ENCODE measurements at regions not wholly inside any gene's neighbourhood (a gene's known extent, or its start where the extent isn't known, plus 50 kb on each side); places are given as distances from the start of the nearest gene placed in this dataset.
"Not testable (repeated sequence)": the region's sequence is repeated elsewhere in the genome, so short reads cannot be mapped to it uniquely, and the experiment has no call there.

DNA sequence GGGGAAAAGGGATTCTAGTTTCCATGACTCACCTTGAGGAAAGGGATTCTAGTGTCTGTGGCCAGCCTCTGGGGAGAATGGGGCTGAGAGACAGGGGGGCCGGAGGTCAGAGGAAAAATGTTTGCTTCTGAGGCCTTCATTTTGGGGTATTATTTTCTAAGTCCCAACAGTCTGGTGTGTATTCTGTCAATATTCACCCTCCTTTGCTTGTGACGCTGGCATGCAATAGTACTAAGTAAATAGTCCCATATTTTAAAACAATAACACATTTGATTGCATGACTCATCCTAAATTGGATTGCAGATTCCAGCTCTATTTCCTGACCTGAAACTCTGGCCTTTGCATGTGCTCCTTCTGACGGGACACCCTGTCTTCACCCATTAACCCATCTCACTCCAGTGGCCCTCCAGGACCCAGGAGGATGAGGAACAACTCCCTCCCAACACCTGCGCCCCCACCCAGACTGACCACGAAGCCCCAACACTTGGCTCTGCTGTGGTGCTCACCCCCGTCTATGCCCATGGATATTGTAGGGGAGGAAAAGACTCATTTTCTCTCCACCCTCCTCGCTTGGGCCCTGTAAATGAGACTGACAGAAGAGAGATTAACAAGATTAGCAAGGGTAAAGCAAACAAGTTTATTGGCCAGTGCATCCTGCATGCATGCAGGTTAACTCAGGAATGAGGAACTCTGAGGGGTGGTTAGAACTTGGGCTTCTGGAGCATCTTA, 495.6 kb upstream of the KLF6 start:
- H3K36me3 ChIP-seq (ENCODE audit: control insufficient read depth, low read length), result no peaks in the 10 kb centered on the region
- H4K20me1 ChIP-seq (ENCODE audit: control insufficient read depth, insufficient read depth, low read depth, low read length), result no peaks in the 10 kb centered on the region
- no peaks in the 10 kb centered on the region for H3F3A ChIP-seq (ENCODE audit: control insufficient read depth, insufficient read depth)
- H3K79me2 ChIP-seq (ENCODE audit: control insufficient read depth, low read length), result no peaks in the 10 kb centered on the region
- no peak overlapping the region for H3K4me2 ChIP-seq (ENCODE audit: low read length)
- no peaks in the 10 kb centered on the region for H3K4me1 ChIP-seq (ENCODE audit: control insufficient read depth, low read length)
- no peak overlapping the region for H3K4me3 ChIP-seq (ENCODE audit: low read length)
- H3K9me2 ChIP-seq (replicated peaks; ENCODE audit: control insufficient read depth, low read length), result no peaks in the 10 kb centered on the region
- no peak overlapping the region for H3K27ac ChIP-seq (ENCODE audit: low read depth, low read length)
- no peaks in the 10 kb centered on the region for H3K27me3 ChIP-seq (ENCODE audit: control insufficient read depth, low read length)
- H3K9me3 ChIP-seq (ENCODE audit: control insufficient read depth, insufficient read depth, low read length), result no peaks in the 10 kb centered on the region
- no peak for TF ChIP-seq EZH2phosphoT487 (IDR thresholded peaks at IDR 0.05; ENCODE audit: borderline replicate concordance, low read length)
- TF ChIP-seq, protein P1, sequence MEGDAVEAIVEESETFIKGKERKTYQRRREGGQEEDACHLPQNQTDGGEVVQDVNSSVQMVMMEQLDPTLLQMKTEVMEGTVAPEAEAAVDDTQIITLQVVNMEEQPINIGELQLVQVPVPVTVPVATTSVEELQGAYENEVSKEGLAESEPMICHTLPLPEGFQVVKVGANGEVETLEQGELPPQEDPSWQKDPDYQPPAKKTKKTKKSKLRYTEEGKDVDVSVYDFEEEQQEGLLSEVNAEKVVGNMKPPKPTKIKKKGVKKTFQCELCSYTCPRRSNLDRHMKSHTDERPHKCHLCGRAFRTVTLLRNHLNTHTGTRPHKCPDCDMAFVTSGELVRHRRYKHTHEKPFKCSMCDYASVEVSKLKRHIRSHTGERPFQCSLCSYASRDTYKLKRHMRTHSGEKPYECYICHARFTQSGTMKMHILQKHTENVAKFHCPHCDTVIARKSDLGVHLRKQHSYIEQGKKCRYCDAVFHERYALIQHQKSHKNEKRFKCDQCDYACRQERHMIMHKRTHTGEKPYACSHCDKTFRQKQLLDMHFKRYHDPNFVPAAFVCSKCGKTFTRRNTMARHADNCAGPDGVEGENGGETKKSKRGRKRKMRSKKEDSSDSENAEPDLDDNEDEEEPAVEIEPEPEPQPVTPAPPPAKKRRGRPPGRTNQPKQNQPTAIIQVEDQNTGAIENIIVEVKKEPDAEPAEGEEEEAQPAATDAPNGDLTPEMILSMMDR (IDR thresholded peaks at IDR 0.05; ENCODE audit: low read depth, low read length, poor library complexity, severe bottlenecking), result no peak

DNA sequence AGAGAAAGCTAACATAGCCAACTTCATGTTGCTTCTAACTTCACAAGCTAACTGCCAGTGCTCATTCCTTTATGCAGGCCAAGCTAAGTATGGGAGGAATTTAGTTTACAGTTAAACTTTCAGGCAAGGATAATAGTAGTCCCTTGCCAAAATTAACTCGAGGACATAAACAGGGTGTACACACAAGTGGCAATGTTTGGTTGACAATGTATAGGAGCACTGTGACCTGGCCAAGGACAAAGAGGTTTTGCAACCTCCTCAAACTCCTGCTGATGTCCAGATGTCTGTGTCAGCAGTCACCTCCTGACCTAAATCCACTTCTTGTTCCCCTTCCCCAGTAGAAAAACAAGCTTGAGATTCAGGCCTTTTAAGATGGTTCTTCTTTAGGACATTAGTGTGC, 494.6 kb upstream of the KLF6 start:
- Histone ChIP-seq H3K27ac (ENCODE audit: low read depth, low read length) (no peak overlapping the region), H3K4me3 (ENCODE audit: low read length) (no peak overlapping the region), H3K27me3 (ENCODE audit: control insufficient read depth, low read length) (no peaks in the 10 kb centered on the region), H4K20me1 (ENCODE audit: control insufficient read depth, insufficient read depth, low read depth, low read length) (no peaks in the 10 kb centered on the region), H3F3A (ENCODE audit: control insufficient read depth, insufficient read depth) (no peaks in the 10 kb centered on the region), H3K79me2 (ENCODE audit: control insufficient read depth, low read length) (no peaks in the 10 kb centered on the region), H3K9me2 (replicated peaks; ENCODE audit: control insufficient read depth, low read length) (no peaks in the 10 kb centered on the region), H3K4me2 (ENCODE audit: low read length) (no peak overlapping the region), H3K36me3 (ENCODE audit: control insufficient read depth, low read length) (no peaks in the 10 kb centered on the region), H3K4me1 (ENCODE audit: control insufficient read depth, low read length) (no peaks in the 10 kb centered on the region), H3K9me3 (ENCODE audit: control insufficient read depth, insufficient read depth, low read length) (no peaks in the 10 kb centered on the region)
- TF ChIP-seq, protein P1 (IDR thresholded peaks at IDR 0.05; ENCODE audit: low read depth, low read length, poor library complexity, severe bottlenecking), result no peak
- no peak for TF ChIP-seq EZH2phosphoT487 (IDR thresholded peaks at IDR 0.05; ENCODE audit: borderline replicate concordance, low read length)

DNA sequence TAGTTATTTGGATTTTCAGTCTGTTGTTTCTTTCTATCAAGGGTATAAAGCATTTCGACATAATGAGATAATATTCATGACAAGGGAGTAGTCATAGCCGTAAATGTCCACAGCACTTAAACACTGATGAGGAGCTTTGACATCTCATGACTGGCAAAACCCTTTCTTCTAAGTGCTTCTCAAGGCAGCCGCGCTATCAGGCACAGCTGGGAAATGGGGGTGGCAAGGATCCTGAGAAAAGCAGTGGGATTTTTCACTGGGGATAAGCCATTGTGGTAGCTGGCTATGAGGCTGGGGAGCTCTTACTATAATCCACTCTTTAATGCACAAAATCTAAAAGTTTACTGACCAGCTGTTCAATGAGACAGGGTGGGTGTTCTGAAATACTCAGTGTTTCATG, 493.2 kb upstream of the KLF6 start:
- TF ChIP-seq EZH2phosphoT487 (IDR thresholded peaks at IDR 0.05; ENCODE audit: borderline replicate concordance, low read length), result no peak
- H3K79me2 ChIP-seq (ENCODE audit: control insufficient read depth, low read length), result no peaks in the 10 kb centered on the region
- H3K36me3 ChIP-seq (ENCODE audit: control insufficient read depth, low read length), result no peaks in the 10 kb centered on the region
- no peaks in the 10 kb centered on the region for H3F3A ChIP-seq (ENCODE audit: control insufficient read depth, insufficient read depth)
- H3K4me3 ChIP-seq (ENCODE audit: low read length), result no peak overlapping the region
- no peaks in the 10 kb centered on the region for H3K9me3 ChIP-seq (ENCODE audit: control insufficient read depth, insufficient read depth, low read length)
- no peak overlapping the region for H3K27ac ChIP-seq (ENCODE audit: low read depth, low read length)
- H3K4me1 ChIP-seq (ENCODE audit: control insufficient read depth, low read length), result no peaks in the 10 kb centered on the region
- H3K27me3 ChIP-seq (ENCODE audit: control insufficient read depth, low read length), result no peaks in the 10 kb centered on the region
- H3K4me2 ChIP-seq (ENCODE audit: low read length), result no peak overlapping the region
- H3K9me2 ChIP-seq (replicated peaks; ENCODE audit: control insufficient read depth, low read length), result no peaks in the 10 kb centered on the region
- H4K20me1 ChIP-seq (ENCODE audit: control insufficient read depth, insufficient read depth, low read depth, low read length), result no peaks in the 10 kb centered on the region

DNA sequence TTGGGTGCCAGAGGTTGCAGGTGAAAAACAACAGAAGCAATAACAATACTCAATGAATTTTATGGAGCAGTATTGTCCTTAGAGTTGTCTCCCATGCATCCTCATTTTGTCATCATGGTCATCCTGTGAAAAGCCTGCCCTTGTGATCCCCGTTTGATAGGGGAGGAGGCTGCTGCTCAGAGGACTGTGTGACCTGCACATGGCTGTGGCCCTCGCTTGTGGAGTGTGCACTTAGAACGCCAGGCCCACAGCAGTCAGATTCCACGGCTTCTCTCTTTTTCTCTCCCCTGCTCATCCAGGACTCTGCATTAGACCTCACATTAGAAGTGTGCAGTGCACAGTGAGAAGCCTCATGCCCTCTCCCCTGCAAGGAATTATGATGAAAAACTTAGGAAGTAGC, 491.1 kb upstream of the KLF6 start:
- H3K9me3 ChIP-seq (ENCODE audit: control insufficient read depth, insufficient read depth, low read length), result no peaks in the 10 kb centered on the region
- no peaks in the 10 kb centered on the region for H3K9me2 ChIP-seq (replicated peaks; ENCODE audit: control insufficient read depth, low read length)
- TF ChIP-seq, protein P1 (IDR thresholded peaks at IDR 0.05; ENCODE audit: low read depth, low read length, poor library complexity, severe bottlenecking), result no peak
- no peak for TF ChIP-seq EZH2phosphoT487 (IDR thresholded peaks at IDR 0.05; ENCODE audit: borderline replicate concordance, low read length)
- no peaks in the 10 kb centered on the region for H3K79me2 ChIP-seq (ENCODE audit: control insufficient read depth, low read length)
- no peaks in the 10 kb centered on the region for H3K36me3 ChIP-seq (ENCODE audit: control insufficient read depth, low read length)
- H3K27me3 ChIP-seq (ENCODE audit: control insufficient read depth, low read length), result no peaks in the 10 kb centered on the region
- H4K20me1 ChIP-seq (ENCODE audit: control insufficient read depth, insufficient read depth, low read depth, low read length), result no peaks in the 10 kb centered on the region
- H3K4me3 ChIP-seq (ENCODE audit: low read length), result no peak overlapping the region
- no peak overlapping the region for H3K27ac ChIP-seq (ENCODE audit: low read depth, low read length)
- H3K4me1 ChIP-seq (ENCODE audit: control insufficient read depth, low read length), result no peaks in the 10 kb centered on the region
- no peak overlapping the region for H3K4me2 ChIP-seq (ENCODE audit: low read length)
- H3F3A ChIP-seq (ENCODE audit: control insufficient read depth, insufficient read depth), result no peaks in the 10 kb centered on the region

DNA sequence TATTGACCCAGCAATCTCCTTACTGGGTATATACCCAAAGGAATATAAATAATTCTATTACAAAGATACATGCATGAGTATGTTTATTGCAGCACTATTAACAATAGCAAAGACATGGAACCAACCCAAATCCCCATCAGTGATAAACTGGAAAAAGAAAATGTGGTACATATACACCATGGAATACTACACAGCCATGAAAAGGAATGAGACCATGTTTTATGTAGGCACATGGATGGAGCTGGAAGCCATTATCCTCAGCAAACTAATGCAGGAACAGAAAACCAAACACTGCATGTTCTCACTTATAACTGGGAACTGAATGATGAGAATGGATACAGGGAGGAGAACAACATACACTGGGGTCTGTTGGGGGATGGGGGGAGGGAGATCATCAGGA, 489.7 kb upstream of the KLF6 start:
- not testable (repeated sequence) for H3K79me2 ChIP-seq (ENCODE audit: control insufficient read depth, low read length); H3K36me3 ChIP-seq (ENCODE audit: control insufficient read depth, low read length); H3K27ac ChIP-seq (ENCODE audit: low read depth, low read length)

More for the DNA sequence above, 489.7 kb upstream of the KLF6 start:
- not testable (repeated sequence) for H3K4me2 ChIP-seq (ENCODE audit: low read length); H3K4me3 ChIP-seq (ENCODE audit: low read length); H4K20me1 ChIP-seq (ENCODE audit: control insufficient read depth, insufficient read depth, low read depth, low read length); H3K4me1 ChIP-seq (ENCODE audit: control insufficient read depth, low read length); H3K9me2 ChIP-seq (replicated peaks; ENCODE audit: control insufficient read depth, low read length); H3K9me3 ChIP-seq (ENCODE audit: control insufficient read depth, insufficient read depth, low read length); H3K27me3 ChIP-seq (ENCODE audit: control insufficient read depth, low read length); H3F3A ChIP-seq (ENCODE audit: control insufficient read depth, insufficient read depth)
